Adrenal gland (tissue), 5 donors: ENCODE measurements at regions not wholly inside any gene's neighbourhood (a gene's known extent, or its start where the extent isn't known, plus 50 kb on each side); places are given as distances from the start of the nearest gene placed in this dataset.

Experiments used
- CTCF ChIP-seq, 6 experiments: fragments of 450-650 bp in 4 of 6; fragments of 200-600 bp in 2 of 6; sonication (generic) in 1 of 6; IDR thresholded peaks; 1 replicate in 5 of 6; 2 replicates in 1 of 6; pipeline versions ENCODE4 v1.5.1 to v1.8.0; 2016 to 2021; ENCODE audit warnings: antibody characterized with exemption in 6 of 6, mild to moderate bottlenecking in 2 of 6, moderate library complexity in 1 of 6
- POLR2A ChIP-seq, 2 donors: fragments of 450-650 bp; IDR thresholded peaks; one replicate each; pipeline ENCODE4 v1.6.1; 2017; ENCODE audit warnings: antibody characterized with exemption in 2 of 2, mild to moderate bottlenecking in 2 of 2, moderate library complexity in 1 of 2
- donor health status: DM: no; HTN: no; CAD: no.

DNA sequence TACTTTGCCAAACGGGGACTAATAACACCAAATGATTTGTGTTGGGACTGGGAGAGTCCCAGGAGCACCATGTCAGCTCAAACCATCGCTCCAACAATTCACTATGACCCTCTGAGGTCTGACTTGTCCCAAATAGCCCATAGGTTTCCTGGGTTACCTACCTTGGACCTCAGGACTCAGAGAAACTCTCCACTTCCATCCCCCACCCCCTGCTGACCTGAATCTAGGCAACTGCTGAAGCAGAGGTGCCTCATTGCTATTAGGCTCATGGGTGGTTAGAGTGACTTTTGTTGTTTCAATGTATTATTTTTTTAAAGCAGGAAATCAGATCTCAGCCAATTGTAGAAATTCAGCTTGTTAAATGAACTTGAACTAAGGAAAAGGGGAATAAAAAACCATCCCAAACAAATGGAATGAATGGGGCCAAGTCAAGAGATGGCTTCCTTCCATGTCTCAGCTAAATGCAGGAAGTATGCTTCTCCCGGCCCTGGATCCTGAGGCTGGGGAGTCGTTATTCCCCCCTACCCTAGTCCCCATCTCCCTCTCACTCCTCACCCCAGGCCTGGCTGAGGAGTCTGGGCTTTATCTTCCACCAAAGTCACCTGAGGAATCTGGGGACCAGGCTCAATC is 80.9 kb upstream of the SLC24A4 start:
- TF ChIP-seq CTCF (IDR thresholded peaks at IDR 0.05) (no peak), POLR2A (IDR thresholded peaks at IDR 0.05) (no peak)
